Bronchial epithelial cell (primary cell): ENCODE measurements at regions not wholly inside any gene's neighbourhood (a gene's known extent, or its start where the extent isn't known, plus 50 kb on each side); places are given as distances from the start of the nearest gene placed in this dataset.

ENCODE experiments used
- DNase-seq: peaks from one replicate; pipeline ENCODE4 v3.0.0-alpha.2; 2010; ENCODE audit warnings: low read depth
- FAIRE-seq: peaks from 2 replicates; lab custom pipeline; 2011; peaks lifted over from hg19 to GRCh38; lab: Jason Lieb, UNC
- H3K27me3 ChIP-seq: 2 replicates; pipeline ENCODE4 v1.5.1; 2011; ENCODE audit warnings: low read length; ENCODE audit not compliant: control insufficient read depth, insufficient read depth
- H3K36me3 ChIP-seq: 2 replicates; pipeline ENCODE4 v1.5.1; 2011; ENCODE audit warnings: low read length; ENCODE audit not compliant: control insufficient read depth, insufficient read depth
- H3K4me3 ChIP-seq: 2 replicates; pipeline ENCODE4 v1.5.1; 2011; ENCODE audit warnings: mild to moderate bottlenecking, low read depth, low read length, control low read depth
- TF ChIP-seq, protein P1 (sequence below): IDR thresholded peaks from 2 replicates; pipeline ENCODE4 v1.5.1; 2011; ENCODE audit warnings: mild to moderate bottlenecking, moderate library complexity, low read length, control low read depth, inconsistent platforms; ENCODE audit not compliant: insufficient read depth, severe bottlenecking

DNA sequence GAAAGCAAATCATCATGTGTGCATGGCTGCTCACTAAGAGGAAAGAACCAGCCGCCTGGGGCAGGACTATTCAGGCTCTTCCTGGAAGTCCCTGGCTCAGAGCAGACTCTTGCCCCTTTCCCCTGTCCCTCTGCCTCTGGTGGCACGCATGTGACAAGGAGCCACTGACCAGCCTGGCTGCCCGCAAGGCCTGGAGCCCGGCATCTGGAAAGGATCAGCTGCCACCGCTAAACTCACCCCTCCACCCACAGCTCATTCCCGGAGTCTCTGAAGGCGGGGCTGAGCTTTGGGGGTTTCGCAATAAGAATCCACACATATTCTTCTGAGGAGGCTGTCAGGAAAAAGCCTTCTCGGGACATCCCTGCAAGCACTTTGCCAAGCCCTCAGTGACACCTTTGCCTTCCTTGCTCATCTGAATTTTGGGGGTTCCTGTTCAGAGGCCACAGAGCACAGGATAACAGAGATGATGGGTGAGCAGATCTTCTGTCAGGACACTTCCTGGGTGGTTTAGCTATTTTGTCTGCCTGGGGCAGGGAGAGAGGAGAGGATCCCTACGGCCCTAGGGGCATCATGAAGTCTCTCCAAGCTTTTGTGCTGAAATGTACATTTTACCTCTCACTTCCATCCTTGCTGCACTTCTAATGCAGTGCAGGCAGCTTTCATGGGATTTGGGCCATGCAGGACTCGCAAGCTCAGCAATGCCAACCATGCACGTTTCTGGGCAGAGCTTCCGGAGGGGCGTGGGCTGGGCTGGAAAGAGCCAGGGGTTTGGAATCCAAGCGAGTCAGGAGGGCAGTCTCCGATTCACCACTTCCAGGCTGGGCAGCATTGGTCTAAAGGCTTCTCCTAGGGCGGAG lies 124.8 kb upstream of the MAP1LC3B2 start:
- Histone ChIP-seq H3K27me3 (peaks cover 2% of the 10 kb centered on the region), H3K36me3 (no peaks in the 10 kb centered on the region), H3K4me3 (no peak overlapping the region)
- TF ChIP-seq, protein P1, sequence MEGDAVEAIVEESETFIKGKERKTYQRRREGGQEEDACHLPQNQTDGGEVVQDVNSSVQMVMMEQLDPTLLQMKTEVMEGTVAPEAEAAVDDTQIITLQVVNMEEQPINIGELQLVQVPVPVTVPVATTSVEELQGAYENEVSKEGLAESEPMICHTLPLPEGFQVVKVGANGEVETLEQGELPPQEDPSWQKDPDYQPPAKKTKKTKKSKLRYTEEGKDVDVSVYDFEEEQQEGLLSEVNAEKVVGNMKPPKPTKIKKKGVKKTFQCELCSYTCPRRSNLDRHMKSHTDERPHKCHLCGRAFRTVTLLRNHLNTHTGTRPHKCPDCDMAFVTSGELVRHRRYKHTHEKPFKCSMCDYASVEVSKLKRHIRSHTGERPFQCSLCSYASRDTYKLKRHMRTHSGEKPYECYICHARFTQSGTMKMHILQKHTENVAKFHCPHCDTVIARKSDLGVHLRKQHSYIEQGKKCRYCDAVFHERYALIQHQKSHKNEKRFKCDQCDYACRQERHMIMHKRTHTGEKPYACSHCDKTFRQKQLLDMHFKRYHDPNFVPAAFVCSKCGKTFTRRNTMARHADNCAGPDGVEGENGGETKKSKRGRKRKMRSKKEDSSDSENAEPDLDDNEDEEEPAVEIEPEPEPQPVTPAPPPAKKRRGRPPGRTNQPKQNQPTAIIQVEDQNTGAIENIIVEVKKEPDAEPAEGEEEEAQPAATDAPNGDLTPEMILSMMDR = no peak
- peak; percentile 74 for DNase-seq
- no peak for FAIRE-seq

DNA sequence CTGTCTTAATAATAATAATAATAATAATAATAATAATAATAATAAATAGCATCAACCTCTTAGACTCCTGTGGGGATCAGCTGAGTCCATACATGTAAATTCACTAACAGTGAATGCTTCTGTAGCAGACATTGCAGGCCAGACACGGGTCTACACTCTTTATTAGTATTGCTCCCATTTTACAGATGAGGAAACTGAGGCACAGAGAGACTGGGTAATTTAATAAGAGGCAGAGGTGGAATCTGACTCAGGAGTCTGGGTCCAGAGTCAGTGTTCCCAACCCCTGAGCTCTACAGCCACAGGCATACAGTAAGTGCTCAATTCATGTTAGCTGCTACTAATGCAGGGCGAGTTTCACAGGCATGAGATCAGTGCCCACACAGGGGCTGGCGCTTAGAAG lies 123.2 kb upstream of the MAP1LC3B2 start:
- TF ChIP-seq, protein P1 = no peak
- FAIRE-seq = no peak

DNA sequence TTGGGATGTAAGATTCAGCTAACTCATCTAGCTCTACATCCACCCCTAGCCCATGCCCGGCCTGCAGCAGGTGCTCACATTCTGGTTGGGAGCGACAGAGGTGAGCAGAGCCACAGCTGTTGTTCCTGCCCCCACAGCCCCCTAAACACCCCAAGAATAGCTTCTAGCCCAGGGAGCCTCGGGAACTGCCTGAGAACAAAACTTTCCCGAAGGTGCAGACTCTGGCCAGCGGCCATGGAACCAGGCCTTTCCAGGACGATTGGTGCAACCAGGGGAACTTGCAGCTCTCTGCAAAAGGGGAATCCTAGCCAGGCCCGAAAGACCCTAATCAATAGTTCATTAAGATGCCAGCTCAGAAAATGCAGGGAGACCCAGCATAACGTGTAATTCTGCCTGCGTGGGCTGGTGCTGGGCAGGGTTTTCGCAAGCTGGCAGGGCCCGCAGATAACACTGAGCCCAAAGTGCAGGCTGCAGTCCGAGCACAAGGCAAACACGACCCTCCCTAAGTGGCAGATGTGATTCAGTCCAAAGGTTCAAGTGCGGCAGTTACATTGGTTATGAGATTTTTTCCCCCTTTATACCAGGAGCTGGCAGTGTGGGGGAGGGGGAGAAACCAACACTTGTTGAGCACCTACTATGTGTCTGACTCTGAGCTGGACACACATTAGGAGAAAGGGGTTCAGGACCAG lies 122.5 kb upstream of the MAP1LC3B2 start:
- no peak for FAIRE-seq
- TF ChIP-seq, protein P1 = no peak
- Histone ChIP-seq H3K36me3 (no peaks in the 10 kb centered on the region), H3K4me3 (no peak overlapping the region), H3K27me3 (peaks cover 2% of the 10 kb centered on the region)
- DNase-seq = no peak

More for the DNA sequence above, 123.2 kb upstream of the MAP1LC3B2 start:
- H3K4me3 ChIP-seq = no peak overlapping the region
- H3K36me3 ChIP-seq = no peaks in the 10 kb centered on the region
- no peak for DNase-seq
- peaks cover 2% of the 10 kb centered on the region for H3K27me3 ChIP-seq

DNA sequence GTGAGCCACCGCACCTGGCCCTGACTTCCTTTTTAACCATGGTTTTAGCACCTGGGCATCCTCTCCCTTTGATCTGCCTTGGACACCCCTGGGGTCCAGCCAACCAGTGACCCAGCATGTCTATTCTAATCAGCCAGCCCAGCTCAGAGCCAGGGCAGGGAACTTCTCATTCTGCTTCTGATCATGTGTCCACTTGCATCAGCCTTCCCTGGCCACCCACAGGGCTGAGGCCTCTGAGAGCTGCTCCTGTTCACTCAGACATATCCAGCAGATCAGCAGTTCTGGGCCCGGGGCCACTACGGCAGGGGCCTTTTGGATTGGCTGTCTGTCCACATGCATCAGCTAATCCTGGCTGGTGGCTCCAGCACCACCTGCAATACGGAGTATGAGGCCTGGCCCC lies 117.9 kb upstream of the MAP1LC3B2 start:
- Histone ChIP-seq H3K27me3 (peaks cover 2% of the 10 kb centered on the region), H3K36me3 (no peaks in the 10 kb centered on the region), H3K4me3 (no peak overlapping the region)
- no peak for DNase-seq
- TF ChIP-seq, protein P1 = no peak
- FAIRE-seq = no peak

DNA sequence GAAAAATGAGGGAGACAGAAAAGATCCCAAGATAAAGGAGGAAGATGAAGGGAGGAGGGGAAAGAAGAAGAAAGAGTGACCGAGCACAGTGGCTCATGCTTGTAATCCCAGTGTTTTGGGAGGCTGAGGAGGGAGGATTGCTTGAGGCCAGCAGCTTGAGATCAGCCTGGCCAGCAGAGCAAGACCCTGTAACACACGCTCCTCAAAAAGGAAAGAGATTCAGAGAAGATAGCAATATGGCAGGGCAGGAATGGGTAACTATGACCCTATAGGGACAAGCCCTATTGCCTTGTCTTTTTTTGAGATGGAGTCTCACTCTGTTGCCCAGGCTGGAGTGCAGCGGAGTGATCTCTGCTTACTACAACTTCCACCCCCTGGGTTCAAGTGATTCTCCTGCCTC lies 116.9 kb upstream of the MAP1LC3B2 start:
- TF ChIP-seq, protein P1 = no peak
- DNase-seq (no peak), FAIRE-seq (no peak)
- Histone ChIP-seq H3K4me3 (no peak overlapping the region), H3K36me3 (no peaks in the 10 kb centered on the region), H3K27me3 (no peaks in the 10 kb centered on the region)
